ENCODE measurements at regions not wholly inside any gene's neighbourhood (a gene's known extent, or its start where the extent isn't known, plus 50 kb on each side); places are given as distances from the start of the nearest gene placed in this dataset.

DNA sequence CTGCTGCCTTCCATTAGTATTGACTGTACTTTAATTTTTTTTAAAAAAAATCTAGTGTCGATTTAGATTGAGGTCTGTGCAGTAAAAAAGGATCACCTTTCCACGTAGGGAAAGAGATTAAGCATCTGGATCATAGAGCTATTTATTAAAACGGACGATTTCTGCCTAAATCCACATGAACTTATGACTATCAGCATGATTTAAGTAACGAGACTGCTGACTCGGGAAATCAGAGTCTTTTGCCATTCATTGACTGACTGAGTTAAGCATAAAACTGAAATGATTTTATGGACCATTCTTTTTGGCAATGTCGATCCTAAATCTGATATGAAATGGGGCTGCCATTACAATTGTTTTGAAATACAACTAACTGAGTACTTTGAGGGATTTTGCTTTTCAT is 261.7 kb downstream of the SAMD5 start:
- DNase-seq, result no peak
- Histone ChIP-seq H3K27me3 (replicated peaks) (no peaks in the 10 kb centered on the region), H3K27ac (no peak overlapping the region), H3K4me3 (ENCODE audit: low read depth, low read length) (no peak overlapping the region), H3K36me3 (replicated peaks) (no peaks in the 10 kb centered on the region)
- in situ Hi-C loops (cut with HindIII; ENCODE audit: low pct_ligation_motif_present, low sequenced_read_pairs), result no loop called here
- TF ChIP-seq CTCF (IDR thresholded peaks at IDR 0.05; ENCODE audit: low read depth, low read length, missing control alignments), result no peak

GRCh38 chr6:147772724-147773123 is 264.2 kb downstream of the SAMD5 start:
- Histone ChIP-seq H3K36me3 (replicated peaks) (no peaks in the 10 kb centered on the region), H3K4me3 (ENCODE audit: low read depth, low read length) (no peak overlapping the region), H3K27me3 (replicated peaks) (no peaks in the 10 kb centered on the region), H3K27ac (no peak overlapping the region)
- TF ChIP-seq CTCF (IDR thresholded peaks at IDR 0.05; ENCODE audit: low read depth, low read length, missing control alignments), result no peak
- in situ Hi-C loops (cut with HindIII; ENCODE audit: low pct_ligation_motif_present, low sequenced_read_pairs), result no loop called here
- no peak for DNase-seq

DNA sequence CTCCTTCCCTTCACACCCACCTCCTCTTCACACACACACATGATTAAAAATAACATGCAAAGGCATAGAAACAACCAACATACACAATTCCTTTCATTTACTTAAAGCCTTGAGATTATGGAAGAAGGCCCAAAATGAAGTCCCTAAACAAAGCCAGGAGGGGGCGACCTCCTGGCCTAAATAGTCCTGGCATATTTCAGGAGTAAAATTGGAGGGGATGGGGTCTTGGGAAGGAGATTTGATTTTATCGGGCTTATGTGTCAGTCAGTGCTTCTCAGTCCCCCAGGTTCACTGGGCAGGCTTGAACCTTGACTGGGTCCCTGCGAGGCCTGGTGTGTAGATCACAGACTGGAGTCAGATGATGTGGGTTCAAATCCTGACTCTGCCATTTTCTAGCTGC is 266.4 kb downstream of the SAMD5 start:
- DNase-seq, result no peak
- Histone ChIP-seq H3K27ac (no peak overlapping the region), H3K27me3 (replicated peaks) (no peaks in the 10 kb centered on the region), H3K36me3 (replicated peaks) (no peaks in the 10 kb centered on the region), H3K4me3 (ENCODE audit: low read depth, low read length) (no peak overlapping the region)
- TF ChIP-seq CTCF (IDR thresholded peaks at IDR 0.05; ENCODE audit: low read depth, low read length, missing control alignments), result peak; percentile 54
- in situ Hi-C loops (cut with HindIII; ENCODE audit: low pct_ligation_motif_present, low sequenced_read_pairs), result no loop called here

- in situ Hi-C loops (cut with HindIII; ENCODE audit: low pct_ligation_motif_present, low sequenced_read_pairs), result no loop called here
- Histone ChIP-seq H3K27ac (no peak overlapping the region), H3K4me3 (ENCODE audit: low read depth, low read length) (no peak overlapping the region), H3K36me3 (replicated peaks) (no peaks in the 10 kb centered on the region), H3K27me3 (replicated peaks) (no peaks in the 10 kb centered on the region)
- DNase-seq, result no peak
- no peak for TF ChIP-seq CTCF (IDR thresholded peaks at IDR 0.05; ENCODE audit: low read depth, low read length, missing control alignments)
Observed at GRCh38 chr6:147776631-147777213, 268.2 kb downstream of the SAMD5 start.

DNA sequence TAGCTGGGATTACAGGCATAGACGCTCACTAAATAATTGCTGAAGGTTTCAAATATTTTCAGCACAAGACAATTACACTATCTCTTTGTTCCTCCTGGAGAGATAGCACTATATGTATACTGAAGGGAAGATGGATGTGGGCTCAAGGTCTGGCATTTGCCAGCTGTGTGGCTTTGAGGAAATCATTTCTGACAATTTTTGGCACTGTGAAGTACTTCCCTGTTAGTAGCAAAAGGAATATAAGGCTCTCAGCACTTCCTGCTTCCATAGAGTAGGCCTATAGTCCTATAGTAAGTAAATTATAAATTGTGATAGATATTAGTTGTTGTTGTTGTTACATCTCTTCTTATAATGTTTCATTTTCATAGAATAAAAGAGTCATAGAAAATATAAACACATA is 271.1 kb downstream of the SAMD5 start:
- TF ChIP-seq CTCF (IDR thresholded peaks at IDR 0.05; ENCODE audit: low read depth, low read length, missing control alignments), result no peak

GRCh38 chr6:147782302-147782701 is 273.8 kb downstream of the SAMD5 start:
- no peak overlapping the region for H3K27ac ChIP-seq
- TF ChIP-seq CTCF (IDR thresholded peaks at IDR 0.05; ENCODE audit: low read depth, low read length, missing control alignments), result no peak
- no peaks in the 10 kb centered on the region for H3K27me3 ChIP-seq (replicated peaks)
- H3K4me3 ChIP-seq (ENCODE audit: low read depth, low read length), result no peak overlapping the region
- no peaks in the 10 kb centered on the region for H3K36me3 ChIP-seq (replicated peaks)
- peak; percentile 60 for DNase-seq
- in situ Hi-C loops (cut with HindIII; ENCODE audit: low pct_ligation_motif_present, low sequenced_read_pairs), result no loop called here

More for the DNA sequence above, 271.1 kb downstream of the SAMD5 start:
- Histone ChIP-seq H3K36me3 (replicated peaks) (no peaks in the 10 kb centered on the region), H3K27ac (no peak overlapping the region), H3K4me3 (ENCODE audit: low read depth, low read length) (no peak overlapping the region), H3K27me3 (replicated peaks) (no peaks in the 10 kb centered on the region)
- no peak for DNase-seq
- in situ Hi-C loops (cut with HindIII; ENCODE audit: low pct_ligation_motif_present, low sequenced_read_pairs), result no loop called here

All from brain microvascular endothelial cell (primary cell).